HG02852 (cell line): ENCODE measurements at regions not wholly inside any gene's neighbourhood (a gene's known extent, or its start where the extent isn't known, plus 50 kb on each side); places are given as distances from the start of the nearest gene placed in this dataset.

Experiments used
- ATAC-seq: cut with Tn5 transposase; IDR thresholded peaks from one replicate; pipeline ENCODE4 v1.9.1; 2021; ENCODE audit warnings: mild to moderate bottlenecking, moderate library complexity; ENCODE audit not compliant: unreplicated experiment

GRCh38 chr14:22478670-22479069, 110.4 kb downstream of the DAD1 start:
- no peak for ATAC-seq

DNA sequence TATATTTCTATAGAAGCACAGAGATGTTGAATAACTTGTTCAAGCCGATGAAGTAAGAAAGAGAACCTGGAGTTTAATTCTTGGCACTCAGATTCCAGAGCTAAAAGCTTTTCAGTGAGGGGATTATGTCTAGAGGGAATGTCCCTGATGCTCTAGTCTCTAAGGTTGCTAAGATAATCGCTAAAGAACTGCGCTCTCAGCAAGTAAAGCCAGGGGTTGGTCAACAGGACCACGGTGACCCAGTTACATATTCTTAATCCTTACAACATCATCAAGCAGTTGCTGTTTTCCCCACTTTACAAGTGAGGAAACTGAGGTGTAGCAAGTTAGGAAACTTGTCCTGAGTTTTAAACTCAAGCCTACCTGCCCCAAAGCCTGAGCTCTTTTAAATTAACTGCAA, 110.8 kb downstream of the DAD1 start:
- ATAC-seq = no peak

GRCh38 chr14:22477569-22478194, 111.3 kb downstream of the DAD1 start:
- no peak for ATAC-seq

DNA sequence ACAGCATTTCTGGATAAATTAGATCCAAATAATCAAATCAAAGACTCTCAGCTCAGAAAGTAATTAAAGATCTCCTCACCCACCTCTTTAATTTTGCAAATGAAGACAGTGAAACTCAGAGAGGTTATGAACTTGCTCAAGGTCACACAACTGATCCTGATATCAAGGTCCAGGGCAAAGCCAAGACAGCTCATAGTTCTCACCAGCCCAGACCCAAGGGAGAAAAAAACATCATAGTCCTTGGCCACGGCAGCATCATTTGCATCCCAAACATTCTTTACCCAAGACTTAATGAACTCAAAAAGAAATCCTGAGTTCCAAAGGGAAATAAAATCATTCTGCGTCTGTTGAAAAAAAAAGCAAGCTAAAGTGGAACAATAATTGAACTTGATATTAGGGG, 112.1 kb downstream of the DAD1 start:
- ATAC-seq = no peak

DNA sequence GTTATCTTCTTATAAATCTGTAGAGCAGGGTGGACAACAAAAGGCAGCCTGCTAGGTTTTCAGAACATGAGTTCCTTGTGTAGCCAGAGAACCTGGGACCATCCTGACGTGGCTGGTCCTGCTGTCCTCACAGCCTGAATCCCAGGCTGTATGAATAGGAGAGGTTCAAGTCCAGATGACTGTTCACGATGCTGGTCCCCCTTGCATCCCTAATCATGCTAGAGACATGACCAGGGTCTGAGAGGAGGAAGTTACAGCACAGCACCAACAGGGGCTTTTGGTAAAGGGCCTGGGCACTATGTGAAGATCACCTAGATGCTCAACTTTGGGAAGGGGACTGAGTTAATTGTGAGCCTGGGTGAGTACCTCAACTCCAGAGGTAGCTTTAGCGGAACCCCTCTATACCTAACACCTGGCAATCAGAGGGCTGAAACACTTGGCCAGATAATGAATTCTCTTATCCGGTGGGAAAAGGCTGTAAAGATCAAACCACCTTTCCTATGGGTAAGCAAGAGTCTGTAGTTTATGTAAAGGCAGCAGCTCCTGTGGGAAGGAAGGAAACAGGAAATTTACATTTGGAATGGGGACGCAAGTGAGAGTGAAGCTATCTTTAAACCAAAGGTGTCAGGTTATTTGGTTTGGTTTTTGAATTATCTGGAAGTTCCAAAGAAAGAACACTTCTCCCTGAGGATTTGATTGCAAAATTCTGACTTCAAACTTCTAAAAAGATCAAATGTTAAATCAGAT, 112.8 kb downstream of the DAD1 start:
- no peak for ATAC-seq

DNA sequence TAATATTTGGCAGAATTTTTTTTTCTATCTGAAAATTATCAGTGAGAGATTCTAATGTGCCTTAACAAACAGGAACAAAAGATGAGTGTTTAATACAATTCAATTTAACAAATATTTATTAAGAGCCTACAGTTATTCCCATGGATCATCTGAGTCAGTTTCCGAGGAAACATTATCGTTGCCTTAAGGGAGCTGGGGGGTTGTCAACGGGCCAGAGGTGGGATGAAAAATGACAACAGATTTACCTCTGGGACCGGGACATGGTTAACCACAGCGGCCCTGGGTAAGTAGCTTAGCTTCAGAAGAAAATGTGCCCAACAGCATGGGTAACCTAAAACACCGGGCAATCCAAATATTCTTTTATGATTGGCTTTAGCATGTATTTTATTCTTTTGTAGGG, 113.6 kb downstream of the DAD1 start:
- ATAC-seq = no peak

DNA sequence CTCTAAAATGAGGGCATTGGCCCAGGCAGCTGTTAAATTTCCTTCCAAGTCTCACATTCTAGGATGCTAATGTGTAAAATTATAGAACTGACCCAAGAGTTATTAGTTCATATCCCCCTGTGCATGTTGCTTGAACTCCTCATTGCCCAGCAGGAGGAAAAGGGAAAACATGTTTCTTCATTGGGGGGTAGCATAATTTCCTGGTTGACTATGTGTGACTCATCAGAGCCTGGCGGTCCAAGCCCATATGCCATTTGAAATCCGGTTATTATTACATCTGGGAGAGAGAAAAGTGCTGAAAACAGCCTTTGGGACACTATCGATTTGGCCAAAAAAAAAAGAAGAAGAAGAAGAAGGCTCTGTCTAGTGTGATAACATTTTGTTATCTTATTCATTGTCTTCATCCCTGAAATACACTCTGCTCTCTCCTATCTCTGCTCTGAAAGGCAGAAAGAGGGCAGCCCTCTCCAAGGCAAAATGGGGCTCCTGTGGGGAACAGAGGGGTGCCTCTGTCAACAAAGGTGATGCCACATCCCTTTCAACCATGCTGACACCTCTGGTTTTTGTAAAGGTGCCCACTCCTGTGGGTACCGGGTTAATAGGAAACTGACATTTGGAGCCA, 114.2 kb downstream of the DAD1 start:
- ATAC-seq = no peak

- ATAC-seq = peak; percentile 56
These were observed 115.8 kb downstream of the DAD1 start for GRCh38 chr14:22472935-22473854.

GRCh38 chr14:22472466-22472865, 116.6 kb downstream of the DAD1 start:
- ATAC-seq = no peak

DNA sequence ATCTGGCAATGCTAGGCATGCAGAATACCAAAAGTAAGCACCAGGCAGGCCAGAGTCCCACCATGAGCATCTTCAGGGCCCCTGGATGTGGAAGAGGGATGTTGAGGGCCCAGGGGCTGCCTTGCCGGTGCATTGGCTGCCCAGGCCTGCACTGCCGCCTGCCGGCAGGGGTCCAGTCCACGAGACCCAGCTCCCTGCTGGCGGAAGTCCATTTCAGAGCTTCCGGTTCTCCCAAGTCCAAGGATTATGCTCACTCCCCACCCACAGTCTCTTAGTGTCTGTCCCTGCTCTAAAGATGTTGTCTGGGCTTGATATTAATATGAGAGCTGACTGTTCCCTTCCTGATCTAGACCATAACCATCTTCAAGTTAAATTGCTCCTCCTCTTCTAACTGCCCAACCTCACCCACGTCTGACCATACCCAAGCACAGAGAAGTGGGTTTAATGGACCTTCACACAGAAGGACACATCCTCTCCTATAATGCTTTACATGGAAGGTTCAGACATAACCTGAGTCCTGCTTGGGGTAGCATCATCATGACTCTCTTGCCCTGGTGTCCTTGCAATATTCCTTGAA, 117.4 kb downstream of the DAD1 start:
- ATAC-seq = no peak

DNA sequence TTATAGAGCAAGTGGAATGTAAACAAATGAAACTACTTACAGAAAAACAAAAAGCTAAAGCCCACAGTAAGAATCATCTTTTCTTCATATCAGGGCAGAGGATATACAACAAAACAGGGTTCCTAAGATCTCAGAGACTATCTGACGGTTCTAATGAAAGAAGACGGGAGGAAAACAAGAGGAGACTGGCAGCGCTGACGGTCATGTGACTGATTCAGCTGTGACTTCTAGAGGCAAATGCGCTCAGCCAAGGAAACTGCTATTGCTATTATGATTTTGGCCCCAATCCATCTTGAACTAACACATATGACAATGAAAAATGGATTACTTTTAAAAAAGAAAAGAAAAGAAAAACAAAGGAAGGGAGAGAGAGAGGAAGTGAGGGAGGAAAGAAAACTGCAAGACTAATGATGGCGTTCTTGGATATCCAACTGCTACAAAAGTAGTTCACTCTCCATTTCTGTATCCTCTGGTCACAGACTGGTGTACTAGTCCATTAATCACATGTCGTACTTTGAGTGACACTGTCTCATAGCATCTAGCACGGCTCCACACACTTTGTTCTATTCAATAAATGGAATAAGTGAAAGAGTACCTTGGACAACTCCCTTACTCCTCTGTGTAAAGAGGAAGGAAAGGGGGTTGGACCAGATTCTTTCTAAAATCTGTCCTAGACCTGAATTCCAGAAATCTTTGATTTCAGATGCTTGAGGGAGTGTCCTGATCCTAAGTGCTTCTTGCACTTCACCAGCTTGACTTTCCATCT, 119.3 kb downstream of the DAD1 start:
- ATAC-seq = no peak

- no peak for ATAC-seq
These were observed 120.2 kb downstream of the DAD1 start for GRCh38 chr14:22468830-22469229.

DNA sequence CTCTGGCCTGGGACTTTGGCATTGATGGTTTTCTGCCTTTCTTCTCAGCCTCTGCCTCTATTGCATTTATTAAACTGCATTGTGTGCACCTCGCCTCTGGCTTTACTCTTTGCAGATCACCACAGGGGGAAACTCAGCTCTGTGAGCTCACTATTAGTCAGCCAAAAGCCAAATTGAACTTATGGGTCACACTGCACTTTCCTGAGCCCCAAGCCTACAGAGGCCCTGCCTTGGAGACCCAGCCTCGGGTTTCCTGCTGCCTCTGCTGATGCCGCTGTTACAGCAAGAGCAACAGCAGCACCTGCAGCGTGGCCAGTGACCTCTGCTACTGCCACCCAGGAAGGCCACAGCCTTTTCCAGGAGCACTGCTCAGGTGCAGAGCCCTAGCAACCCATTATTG, 122.5 kb downstream of the DAD1 start:
- ATAC-seq = peak; percentile 47

GRCh38 chr14:22465201-22465840, 123.7 kb downstream of the DAD1 start:
- no peak for ATAC-seq

DNA sequence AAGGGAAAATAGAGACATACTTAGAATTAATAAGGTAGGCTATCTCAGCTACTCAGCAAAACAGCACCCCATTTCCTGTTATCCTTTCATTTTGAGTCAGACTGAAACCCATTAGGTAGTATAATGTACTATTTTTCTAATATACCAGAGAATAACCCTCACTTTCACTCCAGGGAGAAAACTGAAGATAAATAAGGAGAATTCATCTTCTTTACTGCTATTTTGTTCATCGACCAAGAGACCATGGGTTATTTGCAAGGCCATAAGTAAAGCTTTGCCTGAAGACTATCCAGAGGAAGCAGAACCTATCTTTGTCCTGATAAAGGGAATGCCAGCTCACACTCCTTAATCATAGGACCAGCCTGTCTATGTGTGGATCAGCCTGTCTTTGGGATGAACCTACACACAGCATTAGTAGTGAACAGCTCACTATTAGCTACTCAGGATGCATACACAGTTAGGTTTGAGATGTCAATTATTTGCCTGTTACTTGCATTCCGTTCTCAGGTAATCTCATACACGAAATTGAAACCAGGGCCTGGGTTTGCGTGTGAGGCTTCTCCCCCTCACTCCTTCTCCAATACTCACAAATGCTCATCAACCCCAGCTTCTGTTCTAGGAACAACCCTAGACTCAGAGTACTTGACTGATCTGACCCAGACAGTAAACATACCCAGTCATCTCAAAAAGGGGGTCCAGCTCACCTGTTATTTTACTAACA, 124.4 kb downstream of the DAD1 start:
- ATAC-seq = peak; percentile 76

- ATAC-seq = no peak
These were observed 125.3 kb downstream of the DAD1 start for GRCh38 chr14:22463763-22464173.

DNA sequence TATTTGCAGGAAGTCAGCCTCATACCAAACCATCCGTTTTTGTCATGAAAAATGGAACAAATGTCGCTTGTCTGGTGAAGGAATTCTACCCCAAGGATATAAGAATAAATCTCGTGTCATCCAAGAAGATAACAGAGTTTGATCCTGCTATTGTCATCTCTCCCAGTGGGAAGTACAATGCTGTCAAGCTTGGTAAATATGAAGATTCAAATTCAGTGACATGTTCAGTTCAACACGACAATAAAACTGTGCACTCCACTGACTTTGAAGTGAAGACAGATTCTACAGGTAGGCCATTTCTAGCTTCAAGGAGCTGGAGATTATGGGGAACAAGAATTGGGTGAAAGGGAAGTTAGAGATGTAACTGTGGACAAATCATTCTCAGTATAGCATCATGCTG, 126.1 kb downstream of the DAD1 start:
- ATAC-seq = no peak

DNA sequence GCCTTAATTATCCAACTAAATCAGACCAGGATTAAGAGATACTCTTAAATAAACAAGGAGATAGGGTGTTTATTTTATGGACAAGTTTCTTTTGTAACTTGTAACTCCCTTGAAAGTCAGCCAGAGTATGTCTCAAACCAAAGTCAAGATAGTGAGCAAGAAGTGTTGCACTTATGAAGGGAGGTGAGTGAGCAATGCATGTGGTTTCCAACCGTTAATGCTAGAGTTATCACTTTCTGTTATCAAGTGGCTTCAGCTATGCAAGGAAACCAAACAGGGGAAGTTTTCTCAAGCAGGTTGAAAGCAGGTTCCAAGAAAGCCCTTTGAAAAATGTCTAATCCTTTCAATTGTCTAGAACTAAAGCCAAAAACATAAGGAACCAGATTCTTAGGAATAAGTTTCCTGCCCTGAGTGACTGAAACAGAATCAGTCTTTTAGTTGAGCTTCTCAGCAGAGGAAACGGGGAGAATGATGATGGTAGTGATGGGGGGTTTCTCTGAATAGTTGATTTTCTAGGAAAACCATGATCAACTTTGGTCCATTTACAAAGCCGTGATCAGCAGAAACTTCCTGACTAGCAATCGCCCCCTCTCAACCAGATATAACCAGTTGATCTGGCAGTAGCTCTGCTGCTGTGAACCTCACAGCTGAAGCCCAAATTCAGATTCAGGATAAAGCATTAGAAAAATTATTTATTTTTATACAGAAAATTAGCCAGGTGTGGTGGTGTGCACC, 128.4 kb downstream of the DAD1 start:
- no peak for ATAC-seq
